DMS 273 treated with DMSO at 0.1 percent for 48 hours (cell line): ENCODE measurements at regions not wholly inside any gene's neighbourhood (a gene's known extent, or its start where the extent isn't known, plus 50 kb on each side); places are given as distances from the start of the nearest gene placed in this dataset.
"Not testable (repeated sequence)": the region's sequence is repeated elsewhere in the genome, so short reads cannot be mapped to it uniquely, and the experiment has no call there.

ENCODE experiments used
- DNase-seq: peaks from one replicate; lab custom pipeline; 2025; lab: John Stamatoyannopoulos, UW

GRCh38 chr16:16879567-16880251, 500.8 kb downstream of the NPIPA7 start:
- DNase-seq = no peak

- no peak for DNase-seq
Measured at GRCh38 chr16:16881814-16882213, 502.9 kb downstream of the NPIPA7 start.

GRCh38 chr16:16882766-16883165, 503.8 kb downstream of the NPIPA7 start:
- DNase-seq = no peak

GRCh38 chr16:16884451-16884850, 505.5 kb downstream of the NPIPA7 start:
- DNase-seq = no peak

- no peak for DNase-seq
Measured at GRCh38 chr16:16887193-16887592, 508.3 kb downstream of the NPIPA7 start.

GRCh38 chr16:16890964-16891363, 512.0 kb downstream of the NPIPA7 start:
- no peak for DNase-seq

- DNase-seq = no peak
Measured at GRCh38 chr16:16904601-16905000, 525.7 kb downstream of the NPIPA7 start.

- no peak for DNase-seq
Measured at GRCh38 chr16:16905850-16906249, 526.9 kb downstream of the NPIPA7 start.

- no peak for DNase-seq
Measured at GRCh38 chr16:16907089-16907488, 528.1 kb downstream of the NPIPA7 start.

- DNase-seq = no peak
Measured at GRCh38 chr16:16908077-16908476, 529.1 kb downstream of the NPIPA7 start.

- DNase-seq = no peak
Measured at GRCh38 chr16:16909126-16909525, 530.2 kb downstream of the NPIPA7 start.

- DNase-seq = no peak
Measured at GRCh38 chr16:16910666-16911065, 531.7 kb downstream of the NPIPA7 start.

GRCh38 chr16:16915771-16916170, 536.8 kb downstream of the NPIPA7 start:
- no peak for DNase-seq

GRCh38 chr16:16917191-16917785, 538.3 kb downstream of the NPIPA7 start:
- no peak for DNase-seq

GRCh38 chr16:16923479-16923878, 544.5 kb downstream of the NPIPA7 start:
- no peak for DNase-seq

GRCh38 chr16:16924613-16925012, 545.7 kb downstream of the NPIPA7 start:
- no peak for DNase-seq

- DNase-seq = no peak
Measured at GRCh38 chr16:16925432-16925831, 545.3 kb downstream of the XYLT1 start.

- DNase-seq = no peak
Measured at GRCh38 chr16:16928532-16929109, 542.1 kb downstream of the XYLT1 start.

GRCh38 chr16:16930309-16931000, 540.3 kb downstream of the XYLT1 start:
- no peak for DNase-seq

- no peak for DNase-seq
Measured at GRCh38 chr16:16933861-16934260, 536.9 kb downstream of the XYLT1 start.

GRCh38 chr16:16934660-16935059, 536.1 kb downstream of the XYLT1 start:
- DNase-seq = no peak

GRCh38 chr16:16935909-16936308, 534.9 kb downstream of the XYLT1 start:
- DNase-seq = not testable (repeated sequence)

- no peak for DNase-seq
Measured at GRCh38 chr16:16937576-16937975, 533.2 kb downstream of the XYLT1 start.
